ENCODE measurements at regions not wholly inside any gene's neighbourhood (a gene's known extent, or its start where the extent isn't known, plus 50 kb on each side); places are given as distances from the start of the nearest gene placed in this dataset.
"Not testable (repeated sequence)": the region's sequence is repeated elsewhere in the genome, so short reads cannot be mapped to it uniquely, and the experiment has no call there.

DNA sequence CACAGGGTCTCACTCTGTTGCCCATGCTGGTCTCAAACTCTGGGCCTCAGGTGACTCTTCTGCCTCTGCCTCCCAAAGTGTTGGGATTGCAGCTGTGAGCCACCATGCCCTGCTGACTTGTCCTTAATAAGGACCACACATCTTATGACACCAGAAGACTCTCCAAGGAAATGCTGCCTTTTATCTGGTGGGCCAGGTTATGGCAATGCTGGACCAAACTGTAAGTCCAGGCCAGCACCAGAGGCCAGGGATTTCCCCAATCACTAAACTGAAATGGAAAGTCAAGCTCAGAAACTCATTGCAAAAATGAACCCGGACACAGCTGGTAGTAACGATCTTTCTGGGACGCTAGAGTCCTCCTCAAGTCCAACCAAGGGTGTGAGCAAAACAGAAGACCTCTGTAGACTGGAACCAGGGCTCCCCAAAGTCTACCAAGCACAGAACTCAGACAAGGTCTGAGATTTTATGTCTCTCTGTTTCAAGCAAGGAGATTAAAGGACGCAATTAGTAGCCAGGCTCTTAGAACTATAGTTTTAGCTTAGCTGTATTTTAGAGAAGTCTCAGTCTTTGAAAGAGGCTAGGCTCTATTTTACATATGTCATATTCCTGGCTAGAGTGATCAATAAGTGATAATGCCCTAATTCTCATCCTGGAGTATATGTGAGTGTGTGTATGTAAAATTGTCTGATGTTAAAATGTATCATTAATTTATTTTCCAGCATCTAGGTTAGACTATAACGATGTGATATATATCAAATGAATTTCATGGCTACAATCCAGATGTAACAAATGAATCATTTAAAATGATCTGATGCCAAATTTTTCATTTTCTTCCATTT lies 74.0 kb upstream of the ITGB1 start:
- H3K27ac ChIP-seq (ENCODE audit: low read length) = peak overlapping the region; percentile 97
- no TSS peak for BruUV-seq (replicated peaks)
- peak; percentile 73 for ATAC-seq

DNA sequence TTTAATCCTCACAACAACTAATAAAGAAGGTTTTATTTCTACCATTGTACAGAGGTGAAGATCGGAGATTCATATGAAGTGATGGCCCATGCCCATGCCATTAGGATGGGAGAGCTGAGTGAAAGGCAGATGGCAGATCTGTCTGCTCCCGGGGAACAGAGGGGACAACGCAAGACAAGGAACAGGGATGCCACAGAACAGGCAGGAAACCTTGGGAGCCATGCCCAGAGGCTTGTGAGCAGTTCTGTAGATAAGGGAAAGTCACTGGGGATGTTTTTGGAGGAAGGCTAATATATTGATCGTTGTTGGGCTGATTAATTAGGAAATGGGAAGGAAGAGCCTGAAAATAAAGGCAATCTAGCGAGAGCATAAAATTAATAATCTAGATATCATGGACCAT lies 73.1 kb upstream of the ITGB1 start:
- H3K9me3 ChIP-seq (ENCODE audit: control insufficient read depth, insufficient read depth, low read depth, low read length) = no peaks in the 10 kb centered on the region
- no peak for ATAC-seq
- POLR2A ChIA-PET = no interaction called here
- in situ Hi-C loops (cut with HindIII; ENCODE audit: low pct_unique_long_range_greater_than_20kb, low sequenced_read_pairs) = no loop called here
- no peaks in the 10 kb centered on the region for H3K36me3 ChIP-seq (ENCODE audit: control insufficient read depth, insufficient read depth, low read length)
- no peaks in the 10 kb centered on the region for H3K27me3 ChIP-seq (ENCODE audit: control insufficient read depth, insufficient read depth, low read length)
- H3K4me3 ChIP-seq (ENCODE audit: low read depth in 2 of 2, low read length in 2 of 2) = no peak overlapping the region
- no TSS peak for BruUV-seq (replicated peaks)
- TF ChIP-seq TCF7L2 (IDR thresholded peaks at IDR 0.05; ENCODE audit: low read depth, low read length) (no peak), POLR2AphosphoS5 (IDR thresholded peaks at IDR 0.05; ENCODE audit: low read depth, low read length) (no peak), SIN3A (IDR thresholded peaks at IDR 0.05; ENCODE audit: borderline replicate concordance, insufficient read depth, low read depth, low read length) (no peak)
- TF ChIP-seq, protein P1, sequence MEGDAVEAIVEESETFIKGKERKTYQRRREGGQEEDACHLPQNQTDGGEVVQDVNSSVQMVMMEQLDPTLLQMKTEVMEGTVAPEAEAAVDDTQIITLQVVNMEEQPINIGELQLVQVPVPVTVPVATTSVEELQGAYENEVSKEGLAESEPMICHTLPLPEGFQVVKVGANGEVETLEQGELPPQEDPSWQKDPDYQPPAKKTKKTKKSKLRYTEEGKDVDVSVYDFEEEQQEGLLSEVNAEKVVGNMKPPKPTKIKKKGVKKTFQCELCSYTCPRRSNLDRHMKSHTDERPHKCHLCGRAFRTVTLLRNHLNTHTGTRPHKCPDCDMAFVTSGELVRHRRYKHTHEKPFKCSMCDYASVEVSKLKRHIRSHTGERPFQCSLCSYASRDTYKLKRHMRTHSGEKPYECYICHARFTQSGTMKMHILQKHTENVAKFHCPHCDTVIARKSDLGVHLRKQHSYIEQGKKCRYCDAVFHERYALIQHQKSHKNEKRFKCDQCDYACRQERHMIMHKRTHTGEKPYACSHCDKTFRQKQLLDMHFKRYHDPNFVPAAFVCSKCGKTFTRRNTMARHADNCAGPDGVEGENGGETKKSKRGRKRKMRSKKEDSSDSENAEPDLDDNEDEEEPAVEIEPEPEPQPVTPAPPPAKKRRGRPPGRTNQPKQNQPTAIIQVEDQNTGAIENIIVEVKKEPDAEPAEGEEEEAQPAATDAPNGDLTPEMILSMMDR (IDR thresholded peaks at IDR 0.05) = no peak
- TF ChIP-seq, protein P2, sequence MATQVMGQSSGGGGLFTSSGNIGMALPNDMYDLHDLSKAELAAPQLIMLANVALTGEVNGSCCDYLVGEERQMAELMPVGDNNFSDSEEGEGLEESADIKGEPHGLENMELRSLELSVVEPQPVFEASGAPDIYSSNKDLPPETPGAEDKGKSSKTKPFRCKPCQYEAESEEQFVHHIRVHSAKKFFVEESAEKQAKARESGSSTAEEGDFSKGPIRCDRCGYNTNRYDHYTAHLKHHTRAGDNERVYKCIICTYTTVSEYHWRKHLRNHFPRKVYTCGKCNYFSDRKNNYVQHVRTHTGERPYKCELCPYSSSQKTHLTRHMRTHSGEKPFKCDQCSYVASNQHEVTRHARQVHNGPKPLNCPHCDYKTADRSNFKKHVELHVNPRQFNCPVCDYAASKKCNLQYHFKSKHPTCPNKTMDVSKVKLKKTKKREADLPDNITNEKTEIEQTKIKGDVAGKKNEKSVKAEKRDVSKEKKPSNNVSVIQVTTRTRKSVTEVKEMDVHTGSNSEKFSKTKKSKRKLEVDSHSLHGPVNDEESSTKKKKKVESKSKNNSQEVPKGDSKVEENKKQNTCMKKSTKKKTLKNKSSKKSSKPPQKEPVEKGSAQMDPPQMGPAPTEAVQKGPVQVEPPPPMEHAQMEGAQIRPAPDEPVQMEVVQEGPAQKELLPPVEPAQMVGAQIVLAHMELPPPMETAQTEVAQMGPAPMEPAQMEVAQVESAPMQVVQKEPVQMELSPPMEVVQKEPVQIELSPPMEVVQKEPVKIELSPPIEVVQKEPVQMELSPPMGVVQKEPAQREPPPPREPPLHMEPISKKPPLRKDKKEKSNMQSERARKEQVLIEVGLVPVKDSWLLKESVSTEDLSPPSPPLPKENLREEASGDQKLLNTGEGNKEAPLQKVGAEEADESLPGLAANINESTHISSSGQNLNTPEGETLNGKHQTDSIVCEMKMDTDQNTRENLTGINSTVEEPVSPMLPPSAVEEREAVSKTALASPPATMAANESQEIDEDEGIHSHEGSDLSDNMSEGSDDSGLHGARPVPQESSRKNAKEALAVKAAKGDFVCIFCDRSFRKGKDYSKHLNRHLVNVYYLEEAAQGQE (IDR thresholded peaks at IDR 0.05; ENCODE audit: insufficient read depth in 1 of 2, low read depth in 2 of 2, low read length in 1 of 2) = no peak
- intact Hi-C loops (cut with micrococcal nuclease; ENCODE audit: unreplicated experiment) = no loop called here
- H3K27ac ChIP-seq (ENCODE audit: low read length) = peak overlapping the region; percentile 97
- peaks cover 22% of the 10 kb centered on the region for H3K4me1 ChIP-seq (ENCODE audit: control insufficient read depth, insufficient read depth, low read length)
- CTCF ChIA-PET = no interaction called here
- no peak for DNase-seq (ENCODE audit: low read depth, low spot score)

More for the DNA sequence above, 74.0 kb upstream of the ITGB1 start:
- CTCF ChIA-PET = interaction anchor here (0.8 kb wide), 1 partner anchor 123 kb away, joined by 7 read pairs; no protein-coding TSS in a partner anchor
- in situ Hi-C loops (cut with HindIII; ENCODE audit: low pct_unique_long_range_greater_than_20kb, low sequenced_read_pairs) = no loop called here
- TF ChIP-seq SIN3A (IDR thresholded peaks at IDR 0.05; ENCODE audit: borderline replicate concordance, insufficient read depth, low read depth, low read length) (no peak), POLR2AphosphoS5 (IDR thresholded peaks at IDR 0.05; ENCODE audit: low read depth, low read length) (no peak), TCF7L2 (IDR thresholded peaks at IDR 0.05; ENCODE audit: low read depth, low read length) (no peak)
- TF ChIP-seq, protein P2 (IDR thresholded peaks at IDR 0.05; ENCODE audit: insufficient read depth in 1 of 2, low read depth in 2 of 2, low read length in 1 of 2) = no peak
- TF ChIP-seq, protein P1 (IDR thresholded peaks at IDR 0.05) = no peak
- no peak for DNase-seq (ENCODE audit: low read depth, low spot score)
- H3K9me3 ChIP-seq (ENCODE audit: control insufficient read depth, insufficient read depth, low read depth, low read length) = no peaks in the 10 kb centered on the region
- intact Hi-C loops (cut with micrococcal nuclease; ENCODE audit: unreplicated experiment) = no loop called here
- H3K27me3 ChIP-seq (ENCODE audit: control insufficient read depth, insufficient read depth, low read length) = no peaks in the 10 kb centered on the region
- H3K4me1 ChIP-seq (ENCODE audit: control insufficient read depth, insufficient read depth, low read length) = peaks cover 22% of the 10 kb centered on the region
- POLR2A ChIA-PET = interaction anchor here (0.6 kb wide), 1 partner anchor 14 kb away, joined by 17 read pairs; no protein-coding TSS in a partner anchor
- no peak overlapping the region for H3K4me3 ChIP-seq (ENCODE audit: low read depth in 2 of 2, low read length in 2 of 2)
- no peaks in the 10 kb centered on the region for H3K36me3 ChIP-seq (ENCODE audit: control insufficient read depth, insufficient read depth, low read length)

DNA sequence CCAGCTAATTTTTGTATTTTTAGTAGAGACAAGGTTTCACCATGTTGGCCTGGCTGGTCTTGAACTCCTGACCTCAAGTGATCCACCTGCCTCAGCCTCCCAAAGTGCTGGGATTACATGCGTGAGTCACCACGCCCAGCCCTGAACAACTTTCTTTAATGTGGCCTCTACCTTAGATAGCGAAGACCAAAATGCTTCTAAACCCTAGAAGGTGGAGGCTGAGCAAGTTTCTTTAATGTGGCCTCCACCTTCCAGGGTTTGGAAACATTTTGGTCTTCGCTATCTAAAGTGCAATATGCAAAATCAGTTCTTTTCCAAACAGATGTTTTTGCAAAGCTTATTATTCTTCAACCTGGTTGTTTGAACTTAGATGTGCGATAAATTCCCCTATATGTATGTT lies 70.5 kb upstream of the ITGB1 start:
- H3K27ac ChIP-seq (ENCODE audit: low read length) = peak overlapping the region; percentile 59; the same call in 1 of the 2 replicates
- ATAC-seq; H3K36me3 ChIP-seq (ENCODE audit: control insufficient read depth, insufficient read depth, low read length); BruUV-seq (replicated peaks); intact Hi-C loops (cut with micrococcal nuclease; ENCODE audit: unreplicated experiment); POLR2A ChIA-PET; H3K9me3 ChIP-seq (ENCODE audit: control insufficient read depth, insufficient read depth, low read depth, low read length); H3K27me3 ChIP-seq (ENCODE audit: control insufficient read depth, insufficient read depth, low read length); in situ Hi-C loops (cut with HindIII; ENCODE audit: low pct_unique_long_range_greater_than_20kb, low sequenced_read_pairs); H3K4me3 ChIP-seq (ENCODE audit: low read depth in 2 of 2, low read length in 2 of 2); DNase-seq (ENCODE audit: low read depth, low spot score): not testable (repeated sequence)
- CTCF ChIA-PET = interaction anchor here (0.6 kb wide), 1 partner anchor 129 kb away, joined by 5 read pairs; no protein-coding TSS in a partner anchor
- peaks cover 21% of the 10 kb centered on the region for H3K4me1 ChIP-seq (ENCODE audit: control insufficient read depth, insufficient read depth, low read length)
